NCI-H2029 treated with DMSO at 0.1 percent for 48 hours (cell line): ENCODE measurements at regions not wholly inside any gene's neighbourhood (a gene's known extent, or its start where the extent isn't known, plus 50 kb on each side); places are given as distances from the start of the nearest gene placed in this dataset.
"Not testable (repeated sequence)": the region's sequence is repeated elsewhere in the genome, so short reads cannot be mapped to it uniquely, and the experiment has no call there.

Experiments
- DNase-seq: peaks from one replicate; lab custom pipeline; 2025; lab: John Stamatoyannopoulos, UW

DNA sequence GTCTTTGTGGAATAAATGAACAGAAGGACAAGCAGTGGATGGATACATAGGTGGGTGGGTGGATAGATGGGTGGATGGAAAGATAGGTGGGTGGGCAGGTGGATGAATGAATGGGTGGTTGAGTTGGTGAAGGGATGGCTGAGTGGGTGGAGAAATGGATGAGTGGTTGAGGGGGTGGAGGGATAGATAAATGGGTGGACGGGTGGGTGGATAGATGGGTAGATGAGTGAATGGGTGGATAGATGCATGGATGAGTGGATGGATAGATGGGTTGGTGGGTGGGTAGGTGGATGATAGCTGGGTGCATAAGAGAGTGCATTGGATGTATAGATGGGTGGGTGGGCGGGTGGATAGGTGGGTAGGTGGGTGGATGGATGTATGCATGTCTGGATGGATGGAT, 63.5 kb downstream of the UNC93B1 start:
- DNase-seq, result not testable (repeated sequence)

GRCh38 chr11:67938964-67939363, 64.9 kb downstream of the UNC93B1 start:
- not testable (repeated sequence) for DNase-seq

DNA sequence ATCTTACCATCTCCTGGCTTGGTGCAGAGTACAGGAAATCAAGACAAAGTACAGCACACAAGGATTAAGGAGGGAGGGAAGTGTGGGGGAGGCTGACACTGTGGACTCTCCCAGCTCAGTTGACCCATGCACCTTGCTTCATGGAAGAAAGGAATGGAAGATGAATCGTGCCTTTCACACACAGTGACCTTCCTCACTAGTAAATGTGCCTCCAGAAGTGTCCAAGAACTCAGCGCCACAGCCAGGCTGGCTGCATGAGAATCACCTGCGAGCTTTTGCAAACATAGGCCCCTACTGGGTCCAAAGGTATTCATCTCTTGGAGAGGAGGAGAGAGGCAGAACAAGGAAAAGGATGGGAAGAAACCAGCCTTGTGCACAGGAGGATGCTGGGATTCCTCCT, 65.5 kb downstream of the UNC93B1 start:
- not testable (repeated sequence) for DNase-seq

- not testable (repeated sequence) for DNase-seq
These were observed 80.3 kb downstream of the UNC93B1 start for GRCh38 chr11:67923565-67923964.

- DNase-seq, result not testable (repeated sequence)
These were observed 83.4 kb downstream of the UNC93B1 start for GRCh38 chr11:67920546-67920945.

DNA sequence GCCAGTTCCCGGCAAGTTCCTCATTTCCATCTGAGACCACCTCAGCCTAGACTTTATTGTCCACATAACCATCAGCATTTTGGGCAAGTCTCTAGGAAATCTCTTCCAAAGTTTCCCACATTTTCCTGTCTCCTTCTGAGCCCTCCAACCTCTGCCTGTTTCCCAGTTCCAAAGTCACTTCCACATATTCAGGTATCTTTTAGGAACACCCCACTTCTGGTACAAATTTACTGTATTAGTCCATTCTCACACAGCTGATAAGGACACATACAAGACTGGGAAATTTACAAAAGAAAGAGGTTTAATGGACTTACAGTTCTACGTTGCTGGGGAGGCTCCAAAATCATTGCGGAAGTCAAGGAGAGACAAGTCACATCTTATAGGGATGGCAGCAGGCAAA, 91.7 kb downstream of the UNC93B1 start:
- DNase-seq, result not testable (repeated sequence)

DNA sequence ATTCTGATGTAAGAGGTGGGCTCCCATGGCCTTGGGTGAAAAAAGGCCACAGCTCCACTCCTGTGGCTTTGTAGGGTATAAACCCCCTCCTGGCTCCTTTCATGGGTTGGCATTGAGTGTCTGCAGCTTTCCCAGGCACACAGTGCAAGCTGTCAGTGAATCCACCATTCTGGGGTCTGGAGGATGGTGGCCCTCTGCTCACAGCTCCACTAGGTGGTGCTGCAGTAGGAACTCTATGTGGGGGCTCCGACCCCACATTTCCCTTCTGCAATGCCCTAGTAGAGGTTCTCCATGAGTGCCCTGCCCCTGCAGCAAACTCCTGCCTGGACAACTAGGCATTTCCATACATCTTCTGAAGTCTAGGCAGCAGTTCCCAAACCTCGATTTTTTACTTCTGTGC, 92.7 kb downstream of the UNC93B1 start:
- DNase-seq, result not testable (repeated sequence)

DNA sequence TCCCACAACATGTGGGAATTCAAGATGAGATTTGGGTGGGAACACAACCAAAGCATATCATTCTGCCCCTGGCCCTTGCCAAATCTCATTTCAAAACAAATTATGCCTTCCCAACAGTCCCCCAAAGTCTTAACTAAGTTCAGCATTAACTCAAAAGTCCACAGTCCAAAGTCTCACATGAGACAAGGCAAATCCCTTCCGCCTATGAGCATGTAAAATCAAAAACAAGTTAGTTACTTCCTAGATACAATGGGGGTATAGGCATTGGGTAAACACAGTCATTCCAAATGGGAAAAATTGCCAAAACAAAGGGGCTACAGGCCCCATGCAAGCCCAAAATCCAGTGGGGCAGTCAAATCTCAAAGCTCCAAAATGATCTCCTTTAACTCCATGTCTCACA, 93.1 kb downstream of the UNC93B1 start:
- not testable (repeated sequence) for DNase-seq

GRCh38 chr11:67906969-67907368, 96.9 kb downstream of the UNC93B1 start:
- not testable (repeated sequence) for DNase-seq

GRCh38 chr11:67899462-67899861, 104.4 kb downstream of the UNC93B1 start:
- DNase-seq, result not testable (repeated sequence)

DNA sequence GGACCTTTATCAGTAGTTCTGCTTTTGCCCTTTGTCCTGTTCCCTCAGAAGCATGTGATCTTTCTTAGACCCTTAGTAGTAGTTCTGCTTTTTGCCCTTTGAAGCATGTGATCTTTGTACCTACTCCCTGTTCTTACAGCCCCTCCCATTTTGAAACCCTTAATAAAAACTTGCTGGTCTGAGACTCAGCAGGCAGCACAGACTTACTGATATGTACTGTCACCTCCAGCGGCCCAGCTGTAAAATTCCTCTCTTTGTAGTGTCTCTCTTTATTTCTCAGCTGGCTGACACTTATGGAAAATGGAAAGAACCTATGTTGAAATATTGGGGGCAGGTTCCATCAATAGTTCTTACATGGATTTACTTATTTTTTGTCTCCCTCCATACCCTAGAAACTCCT, 110.4 kb downstream of the UNC93B1 start:
- DNase-seq, result not testable (repeated sequence)

DNA sequence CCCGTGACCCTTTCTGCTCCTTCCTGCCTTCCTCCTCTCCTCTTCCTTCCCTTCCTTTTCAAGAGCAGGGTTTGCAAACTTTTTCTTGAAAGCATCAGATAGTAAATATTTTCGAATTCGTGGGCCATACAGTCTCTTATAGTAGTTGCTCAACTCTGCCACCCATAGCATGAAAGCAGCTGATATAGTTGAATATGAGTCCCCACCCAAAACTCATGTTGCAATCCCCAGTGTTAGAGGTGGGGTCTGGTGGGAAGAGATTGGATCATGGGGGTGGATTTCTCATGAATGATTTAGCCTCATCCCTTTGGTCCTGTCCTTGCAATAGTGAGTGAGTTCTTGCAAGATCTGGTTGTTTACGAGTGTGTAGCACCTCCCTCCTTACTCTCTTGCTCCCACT, 114.3 kb downstream of the UNC93B1 start:
- DNase-seq, result not testable (repeated sequence)

DNA sequence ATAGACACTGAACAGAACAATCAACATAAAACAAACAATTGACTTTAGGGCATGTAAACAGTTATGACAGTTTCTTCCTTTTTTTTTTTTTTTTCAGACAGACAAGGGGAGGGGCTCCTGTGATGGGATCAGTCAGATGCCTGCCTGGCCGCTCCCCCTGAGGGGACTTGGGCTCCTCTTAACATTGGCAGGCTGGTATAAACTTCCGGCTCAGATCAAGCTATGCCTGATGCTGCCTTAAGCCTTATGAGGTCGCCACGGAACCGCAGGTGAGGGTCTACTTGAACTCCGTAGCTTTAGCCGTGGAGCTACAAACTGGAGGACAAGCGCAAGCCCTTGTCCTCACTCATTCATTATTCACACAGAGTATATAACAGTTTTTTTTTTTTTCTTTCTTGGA, 115.8 kb downstream of the UNC93B1 start:
- not testable (repeated sequence) for DNase-seq

GRCh38 chr11:67886672-67887071, 117.2 kb downstream of the UNC93B1 start:
- DNase-seq, result not testable (repeated sequence)

GRCh38 chr11:67886207-67886606, 117.7 kb downstream of the UNC93B1 start:
- DNase-seq, result not testable (repeated sequence)

- not testable (repeated sequence) for DNase-seq
These were observed 118.3 kb downstream of the UNC93B1 start for GRCh38 chr11:67885574-67885973.

DNA sequence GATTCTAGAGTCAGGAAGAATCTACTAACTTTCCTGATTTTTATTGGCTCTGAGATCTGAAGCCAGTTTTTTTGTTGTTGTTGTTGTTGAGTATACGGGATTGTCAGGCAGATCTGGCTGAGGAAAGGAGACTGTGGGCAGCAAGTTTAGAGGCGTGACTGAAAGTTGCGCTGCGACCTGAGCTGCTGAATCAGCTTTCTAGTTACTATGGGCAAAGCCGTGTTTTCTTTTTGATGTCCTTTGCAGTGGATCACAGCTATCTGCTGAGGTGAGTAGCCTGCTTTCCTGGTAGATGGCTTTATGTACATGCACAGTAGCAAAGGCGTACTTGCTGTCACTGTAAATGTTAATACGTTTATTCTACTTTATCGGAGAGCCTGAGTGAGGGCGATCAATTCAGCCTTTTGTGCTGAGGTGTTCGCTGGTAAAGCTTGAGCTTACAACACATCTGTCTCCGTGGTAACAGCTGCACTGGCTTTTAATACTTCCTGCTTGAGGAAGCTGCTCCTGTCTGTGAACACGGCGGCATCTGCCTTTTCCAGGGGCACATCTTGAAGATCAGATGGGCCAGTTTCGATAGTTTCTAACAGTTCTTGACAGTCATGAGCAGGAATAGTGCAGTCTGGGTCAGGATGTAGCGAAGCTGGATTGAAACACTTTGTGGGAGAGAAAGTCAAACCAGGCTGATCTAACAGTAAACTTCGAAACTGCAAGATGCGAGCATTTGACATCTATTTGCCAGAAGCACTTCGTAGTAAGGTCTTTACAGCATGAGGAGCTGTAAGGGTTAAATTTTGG, 118.9 kb downstream of the UNC93B1 start:
- DNase-seq, result not testable (repeated sequence)

DNA sequence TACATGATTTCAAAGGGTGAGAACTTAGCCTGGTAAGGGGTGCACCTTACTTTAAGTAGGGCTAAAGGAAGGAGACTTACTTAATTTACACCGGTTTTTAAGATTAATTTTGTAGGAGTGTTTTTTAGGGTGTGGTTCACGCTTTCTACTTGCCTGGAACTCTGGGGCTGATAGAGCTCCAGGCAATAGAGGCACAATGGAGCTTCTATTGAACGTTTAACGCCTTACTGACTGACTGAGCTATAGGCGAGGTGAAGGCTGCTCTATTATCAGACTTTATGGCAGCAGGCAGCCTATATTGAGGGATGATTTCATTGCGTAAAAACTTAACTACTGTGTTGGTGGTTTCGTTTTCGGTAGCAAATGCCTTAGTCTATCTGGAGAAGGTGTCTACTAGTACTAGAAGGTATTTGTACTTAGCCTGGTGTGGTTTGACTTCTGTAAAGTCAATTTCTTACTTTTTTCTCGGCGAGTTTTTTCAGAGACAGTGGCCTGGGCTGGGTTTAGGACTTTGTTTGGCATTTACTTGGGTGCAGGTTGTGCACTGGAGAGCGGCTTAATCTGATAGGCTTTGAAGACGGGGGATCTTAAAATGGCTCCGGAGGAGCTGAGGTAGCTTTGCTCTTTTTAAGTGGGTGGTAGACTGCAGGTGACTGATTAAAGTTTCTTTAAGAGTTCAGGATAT, 119.7 kb downstream of the UNC93B1 start:
- not testable (repeated sequence) for DNase-seq

- DNase-seq, result not testable (repeated sequence)
These were observed 121.6 kb downstream of the UNC93B1 start for GRCh38 chr11:67882304-67882703.

- not testable (repeated sequence) for DNase-seq
These were observed 122.1 kb downstream of the UNC93B1 start for GRCh38 chr11:67881836-67882235.

- not testable (repeated sequence) for DNase-seq
These were observed 123.2 kb downstream of the UNC93B1 start for GRCh38 chr11:67880594-67881196.

DNA sequence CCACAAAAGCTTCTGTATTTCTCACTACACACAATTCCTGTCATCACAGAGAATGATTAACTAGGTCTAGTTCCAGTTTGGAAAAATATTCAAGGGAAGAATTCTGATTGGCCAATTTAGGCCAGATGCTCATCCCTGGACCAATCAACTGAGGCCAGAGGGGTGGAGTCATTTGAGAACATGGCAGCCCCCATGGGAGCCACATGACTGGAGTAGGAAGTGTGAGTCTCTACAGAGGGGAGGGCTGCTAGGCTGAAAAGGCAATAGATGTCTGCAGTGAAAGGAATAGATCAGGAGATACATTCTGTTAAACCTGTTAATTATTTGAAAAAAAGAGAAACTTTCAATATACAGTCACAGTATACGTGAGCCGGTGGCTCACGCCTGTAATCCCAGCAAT, 125.2 kb downstream of the UNC93B1 start:
- not testable (repeated sequence) for DNase-seq

GRCh38 chr11:67877316-67877715, 126.6 kb downstream of the UNC93B1 start:
- not testable (repeated sequence) for DNase-seq
